Stimulated activated naive CD8-positive, alpha-beta T cell treated with anti-CD3 and anti-CD28 coated beads, Interleukin-15, amount 100 ng/mL, for 72 hours (primary cell): ENCODE measurements at regions not wholly inside any gene's neighbourhood (a gene's known extent, or its start where the extent isn't known, plus 50 kb on each side); places are given as distances from the start of the nearest gene placed in this dataset.
A peak's percentile ranks its signal among the peaks of the same experiment; 100 is the strongest.

Source experiments
- ATAC-seq: fragments of 150-1000 bp; cut with Tn5 transposase; 2 replicates; pipeline ENCODE4 v1.10.0; 2021; ENCODE audit warnings: mild to moderate bottlenecking, moderate library complexity
- DNase-seq, 2 donors: peaks; one replicate each; pipeline ENCODE4 v3.0.0; 2021 to 2022
- H3K27ac Mint-ChIP-seq, 2 donors: one replicate each; pipeline ENCODE4 v1.8.0; 2022; ENCODE audit warnings: mild to moderate bottlenecking in 2 of 2, mixed read lengths in 2 of 2, moderate library complexity in 2 of 2
- H3K27me3 Mint-ChIP-seq: one replicate; pipeline ENCODE4 v1.8.0; 2022; ENCODE audit warnings: mixed read lengths
- H3K4me1 Mint-ChIP-seq: one replicate; pipeline ENCODE4 v1.8.0; 2022; ENCODE audit warnings: mild to moderate bottlenecking, mixed read lengths
- H3K4me3 Mint-ChIP-seq, 2 donors: one replicate each; pipeline ENCODE4 v1.8.0; 2022; ENCODE audit warnings: mild to moderate bottlenecking in 2 of 2, mixed read lengths in 2 of 2, moderate library complexity in 1 of 2
- H3K9me3 Mint-ChIP-seq, 2 donors: one replicate each; pipeline ENCODE4 v1.8.0; 2022; ENCODE audit warnings: mixed read lengths in 2 of 2

DNA sequence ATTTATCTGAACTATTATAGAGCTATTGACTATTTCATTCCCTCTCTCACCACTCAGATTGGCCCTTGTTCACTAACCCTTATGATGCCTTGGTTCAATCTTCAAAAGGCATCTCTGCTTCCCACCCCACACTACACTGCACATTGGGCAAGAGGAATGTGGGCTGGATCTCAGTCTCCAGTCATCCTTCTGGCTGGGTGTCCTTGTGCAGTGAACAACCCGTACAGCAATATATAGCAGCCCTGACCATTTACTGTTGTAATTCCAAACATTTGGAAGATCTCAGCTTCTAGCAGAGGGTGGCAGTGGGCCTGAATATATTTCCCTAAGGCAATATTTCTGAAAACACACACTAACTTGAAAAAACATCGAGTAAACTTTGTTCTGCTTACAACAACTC, 199.2 kb upstream of the GDNF start:
- Mint-ChIP-seq H3K9me3 (peaks cover 0 to 7% of the 10 kb centered on the region in 2 donors), H3K27me3 (peaks cover 14% of the 10 kb centered on the region), H3K4me3 (no peak overlapping the region), H3K27ac (no peak overlapping the region), H3K4me1 (no peaks in the 10 kb centered on the region)
- no peak for ATAC-seq
- no peak for DNase-seq

DNA sequence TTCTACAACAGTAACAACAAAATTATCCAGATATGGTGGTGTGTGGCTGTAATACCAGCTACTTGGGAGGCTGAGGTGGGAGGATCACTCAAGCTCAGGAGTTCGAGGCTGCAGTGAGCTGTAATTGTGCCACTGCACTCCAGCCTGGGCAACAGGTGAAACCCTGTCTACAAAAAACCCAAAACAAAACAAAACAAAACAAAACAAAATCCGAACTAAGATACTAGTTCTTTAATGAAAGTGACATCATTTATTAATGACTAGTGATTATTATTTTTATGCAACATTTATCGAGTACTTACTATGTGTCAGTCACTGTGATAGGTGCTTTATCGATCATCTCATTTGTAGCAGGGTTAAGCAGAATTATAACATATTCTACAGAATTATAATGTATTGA, 196.9 kb upstream of the GDNF start:
- Mint-ChIP-seq H3K4me1 (no peaks in the 10 kb centered on the region), H3K9me3 (no peaks in the 10 kb centered on the region), H3K4me3 (no peak overlapping the region), H3K27ac (no peak overlapping the region), H3K27me3 (peaks cover 8% of the 10 kb centered on the region)
- DNase-seq (no peak), ATAC-seq (no peak)

DNA sequence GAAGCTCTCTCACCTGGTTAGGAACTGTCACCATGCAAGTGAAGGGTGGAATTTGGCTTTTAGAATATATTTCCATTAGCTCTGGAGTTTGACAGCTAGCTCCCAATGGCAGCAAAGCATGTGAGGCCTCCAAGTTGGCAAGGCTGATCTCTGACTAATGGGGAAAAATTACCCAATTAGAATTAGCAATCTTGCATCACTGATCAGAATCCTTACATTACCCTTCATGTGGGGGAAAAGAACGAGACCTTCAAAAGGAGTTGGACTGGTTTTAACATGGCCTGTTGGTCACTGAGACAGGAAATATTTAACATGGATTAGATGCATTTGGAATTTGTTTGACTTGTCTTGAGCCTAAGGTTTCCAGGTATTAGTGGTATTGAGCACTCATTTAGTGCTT, 192.3 kb upstream of the GDNF start:
- ATAC-seq (no peak), DNase-seq (no peak)
- Mint-ChIP-seq H3K9me3 (no peaks in the 10 kb centered on the region), H3K4me1 (no peaks in the 10 kb centered on the region), H3K4me3 (no peak overlapping the region), H3K27me3 (no peaks in the 10 kb centered on the region), H3K27ac (peak overlapping the region in 1 of 2 donors; percentile 56)

DNA sequence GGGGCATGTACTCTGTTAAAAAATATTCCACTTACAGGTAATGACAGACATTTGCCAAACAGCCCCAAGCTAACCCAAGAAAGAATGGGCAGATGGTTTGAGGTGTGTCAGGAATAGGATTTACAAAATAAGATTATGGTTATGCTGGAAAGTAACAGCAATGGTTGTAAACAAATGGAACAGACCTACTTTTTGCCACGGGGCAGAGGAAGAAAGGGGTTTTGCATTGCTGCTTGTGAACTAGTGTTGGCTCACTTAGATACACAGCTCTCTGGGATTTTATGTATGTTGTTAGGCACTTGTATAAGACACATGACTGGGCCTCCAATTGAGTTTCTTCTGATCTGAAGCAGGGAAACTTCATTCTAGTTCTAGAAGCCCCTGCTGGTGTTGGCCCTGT, 191.5 kb upstream of the GDNF start:
- H3K4me3 Mint-ChIP-seq = no peak overlapping the region
- no peak for ATAC-seq
- H3K27ac Mint-ChIP-seq = no peak overlapping the region
- no peak for DNase-seq
- no peaks in the 10 kb centered on the region for H3K27me3 Mint-ChIP-seq
- H3K9me3 Mint-ChIP-seq = no peaks in the 10 kb centered on the region
- no peaks in the 10 kb centered on the region for H3K4me1 Mint-ChIP-seq

DNA sequence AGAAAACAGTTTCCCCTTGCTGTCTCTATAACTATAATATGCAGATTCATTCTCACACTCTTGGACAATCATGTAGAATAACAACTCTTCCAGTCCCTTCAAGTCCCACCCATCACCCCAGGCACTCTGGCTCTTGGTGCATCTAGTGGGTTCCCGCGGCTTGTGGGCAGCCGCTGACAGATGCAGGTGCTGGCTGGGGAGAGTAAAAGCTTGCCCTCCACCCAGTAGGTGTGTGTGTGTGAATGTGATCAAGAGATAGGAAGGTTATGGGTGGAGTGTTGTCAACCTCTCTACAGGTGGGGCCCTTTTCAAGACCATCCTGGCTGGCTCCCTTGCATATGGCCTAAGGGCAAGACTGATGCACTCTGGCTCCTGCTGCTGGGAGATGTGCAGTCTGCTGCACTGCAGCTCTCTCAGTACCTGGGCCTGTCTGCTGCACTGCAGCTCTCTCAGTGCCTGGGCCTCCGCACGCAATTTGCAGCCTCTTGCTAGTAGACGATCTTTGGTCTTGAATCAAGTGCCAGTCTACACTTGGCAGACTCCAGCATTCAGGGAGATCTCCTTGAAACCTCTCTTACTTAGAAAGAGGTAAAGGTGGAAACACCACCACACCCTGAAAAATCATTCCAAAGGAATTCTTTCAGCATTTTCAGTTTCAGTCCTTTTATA, 189.7 kb upstream of the GDNF start:
- DNase-seq = no peak
- no peak for ATAC-seq
- H3K27me3 Mint-ChIP-seq = no peaks in the 10 kb centered on the region
- no peaks in the 10 kb centered on the region for H3K9me3 Mint-ChIP-seq
- no peaks in the 10 kb centered on the region for H3K4me1 Mint-ChIP-seq
- H3K27ac Mint-ChIP-seq = no peak overlapping the region
- H3K4me3 Mint-ChIP-seq = no peak overlapping the region

DNA sequence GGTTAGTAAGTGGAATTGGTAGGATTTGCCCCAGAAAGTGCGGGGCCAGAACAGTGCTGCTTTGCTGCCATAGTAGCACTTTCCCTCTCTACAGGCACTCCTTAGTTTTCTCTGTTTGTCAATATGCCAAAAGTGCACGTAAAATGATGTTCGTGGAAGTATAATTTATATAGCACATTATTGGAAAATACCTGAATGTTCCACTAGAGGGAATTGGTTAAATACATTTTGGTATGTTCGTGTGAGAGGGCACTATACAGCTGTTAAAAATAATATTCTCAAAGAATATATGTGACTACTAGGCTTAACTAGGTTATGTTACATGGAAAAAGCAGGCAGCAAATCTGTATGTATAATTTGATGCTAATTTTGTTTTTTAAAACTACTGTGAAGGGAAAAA, 184.0 kb upstream of the GDNF start:
- Mint-ChIP-seq H3K27ac (no peak overlapping the region), H3K9me3 (no peaks in the 10 kb centered on the region), H3K27me3 (peaks cover 7% of the 10 kb centered on the region), H3K4me3 (no peak overlapping the region), H3K4me1 (no peaks in the 10 kb centered on the region)
- ATAC-seq (no peak), DNase-seq (no peak)

DNA sequence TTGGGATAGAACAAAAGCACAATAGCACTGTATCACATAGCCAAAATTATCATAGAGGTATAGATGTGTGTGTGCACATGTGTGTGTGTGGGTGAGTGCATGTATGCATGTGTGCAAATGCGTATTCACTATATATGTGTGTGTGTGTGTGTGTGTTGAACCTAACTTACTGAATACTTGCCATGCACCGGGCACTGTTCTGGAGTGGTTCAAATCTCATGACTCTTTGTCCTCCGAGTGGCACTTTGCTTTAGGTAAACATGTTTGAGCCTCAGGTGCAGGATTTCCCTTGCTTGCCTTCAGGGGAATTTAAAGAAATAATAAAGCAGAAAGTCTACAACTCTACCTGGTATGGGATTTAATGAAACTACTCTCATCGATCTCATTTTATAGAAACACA, 183.5 kb upstream of the GDNF start:
- no peaks in the 10 kb centered on the region for H3K9me3 Mint-ChIP-seq
- no peak overlapping the region for H3K27ac Mint-ChIP-seq
- no peak for ATAC-seq
- no peak for DNase-seq
- H3K4me1 Mint-ChIP-seq = no peaks in the 10 kb centered on the region
- H3K4me3 Mint-ChIP-seq = no peak overlapping the region
- H3K27me3 Mint-ChIP-seq = peaks cover 7% of the 10 kb centered on the region

DNA sequence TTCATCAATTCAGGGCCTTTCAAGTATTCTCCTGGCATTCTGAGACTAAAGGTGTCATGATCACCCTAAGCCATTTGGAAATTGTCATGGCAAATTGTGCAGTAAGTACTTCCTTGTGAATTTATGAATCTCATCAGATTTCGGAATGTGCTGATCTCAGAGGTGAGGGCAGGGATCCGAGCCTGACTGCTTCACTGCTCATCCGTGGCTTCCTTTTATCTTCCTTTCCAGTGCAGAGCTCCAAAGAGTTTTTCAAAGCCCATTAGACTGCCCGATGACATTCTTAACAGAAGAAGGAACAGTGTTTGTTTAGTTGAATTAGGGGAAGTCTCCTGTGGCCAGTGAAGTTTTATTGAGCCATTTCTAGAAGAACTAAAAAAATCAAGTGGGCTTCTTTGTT, 182.8 kb upstream of the GDNF start:
- no peak for ATAC-seq
- no peaks in the 10 kb centered on the region for H3K9me3 Mint-ChIP-seq
- H3K4me1 Mint-ChIP-seq = no peaks in the 10 kb centered on the region
- no peak overlapping the region for H3K27ac Mint-ChIP-seq
- DNase-seq = no peak
- H3K4me3 Mint-ChIP-seq = no peak overlapping the region
- H3K27me3 Mint-ChIP-seq = peaks cover 7% of the 10 kb centered on the region

DNA sequence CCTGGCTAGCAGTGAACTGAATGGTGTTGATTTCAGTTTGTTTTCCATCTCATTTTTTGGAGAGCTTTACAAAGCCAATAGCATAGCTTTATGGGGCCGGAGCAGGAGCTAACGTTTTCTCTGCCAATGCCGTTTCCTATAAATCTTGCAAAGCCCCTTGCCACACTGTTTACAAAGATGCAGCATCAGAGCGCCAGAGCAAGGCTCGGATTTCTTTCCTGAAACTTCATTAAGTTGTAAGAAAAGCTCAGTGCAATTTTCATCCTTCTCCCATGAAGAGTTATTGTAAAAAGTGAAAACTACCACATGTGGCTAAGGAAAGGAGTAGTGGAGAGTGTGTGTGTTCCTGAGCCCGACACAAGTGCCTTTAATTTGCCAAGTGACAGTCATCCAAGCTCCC, 178.2 kb upstream of the GDNF start:
- ATAC-seq (no peak), DNase-seq (no peak)
- H3K27ac Mint-ChIP-seq = no peak overlapping the region
- no peaks in the 10 kb centered on the region for H3K9me3 Mint-ChIP-seq
- no peak overlapping the region for H3K4me3 Mint-ChIP-seq
- no peaks in the 10 kb centered on the region for H3K4me1 Mint-ChIP-seq
- peaks cover 7% of the 10 kb centered on the region for H3K27me3 Mint-ChIP-seq

DNA sequence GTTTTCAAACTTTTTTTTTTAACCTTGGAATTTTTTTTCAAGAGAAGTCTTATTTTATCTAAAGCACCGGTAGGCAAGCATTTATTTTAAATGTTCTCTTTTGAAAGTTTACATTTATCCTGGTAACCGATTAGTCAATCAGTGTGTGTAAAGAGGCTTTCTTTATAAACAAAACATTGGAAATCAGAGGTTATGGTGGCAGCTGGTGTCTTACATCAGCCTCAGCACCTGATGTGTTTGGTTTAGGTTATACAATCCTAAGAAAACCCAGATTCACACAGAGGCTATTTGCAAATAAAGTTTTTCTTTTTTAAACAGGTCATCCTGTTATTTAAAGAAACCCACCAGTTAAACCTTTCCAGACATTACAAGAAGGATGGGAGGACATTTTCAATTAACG, 173.3 kb upstream of the GDNF start:
- Mint-ChIP-seq H3K27me3 (peaks cover 6% of the 10 kb centered on the region), H3K27ac (no peak overlapping the region)

DNA sequence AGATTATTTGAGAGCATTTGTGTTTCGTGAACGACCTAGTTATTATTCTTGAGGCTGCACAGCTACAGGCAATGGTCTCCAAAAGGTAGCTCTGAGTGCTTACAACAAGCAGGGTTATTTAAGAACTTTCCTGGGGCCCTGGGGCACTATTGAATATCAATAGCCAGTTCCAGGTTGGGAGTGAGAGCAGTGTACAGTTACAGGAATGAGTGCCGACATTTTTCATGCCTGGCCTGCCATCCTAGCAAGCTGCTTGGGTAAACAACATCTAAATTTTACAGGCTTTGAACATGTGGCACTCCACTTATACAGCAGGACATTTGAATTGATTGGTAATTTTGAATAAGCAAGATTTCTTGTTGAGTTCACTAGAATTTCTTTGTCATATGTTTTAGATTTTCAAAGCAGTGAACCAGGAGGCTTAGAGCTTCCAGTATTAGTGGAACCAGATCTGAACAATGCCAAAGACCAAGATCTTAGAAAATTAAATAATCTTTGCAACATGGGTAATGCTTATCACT, 171.9 kb upstream of the GDNF start:
- DNase-seq (no peak), ATAC-seq (no peak)
- H3K9me3 Mint-ChIP-seq = peaks cover 5 to 6% of the 10 kb centered on the region in 2 donors
- no peaks in the 10 kb centered on the region for H3K4me1 Mint-ChIP-seq
- peak overlapping the region in 1 of 2 donors; percentile 27 for H3K27ac Mint-ChIP-seq
- H3K27me3 Mint-ChIP-seq = peaks cover 6% of the 10 kb centered on the region
- H3K4me3 Mint-ChIP-seq = no peak overlapping the region

More for the DNA sequence above, 173.3 kb upstream of the GDNF start:
- ATAC-seq (no peak), DNase-seq (no peak)
- Mint-ChIP-seq H3K4me3 (no peak overlapping the region), H3K4me1 (no peaks in the 10 kb centered on the region), H3K9me3 (no peaks in the 10 kb centered on the region)

DNA sequence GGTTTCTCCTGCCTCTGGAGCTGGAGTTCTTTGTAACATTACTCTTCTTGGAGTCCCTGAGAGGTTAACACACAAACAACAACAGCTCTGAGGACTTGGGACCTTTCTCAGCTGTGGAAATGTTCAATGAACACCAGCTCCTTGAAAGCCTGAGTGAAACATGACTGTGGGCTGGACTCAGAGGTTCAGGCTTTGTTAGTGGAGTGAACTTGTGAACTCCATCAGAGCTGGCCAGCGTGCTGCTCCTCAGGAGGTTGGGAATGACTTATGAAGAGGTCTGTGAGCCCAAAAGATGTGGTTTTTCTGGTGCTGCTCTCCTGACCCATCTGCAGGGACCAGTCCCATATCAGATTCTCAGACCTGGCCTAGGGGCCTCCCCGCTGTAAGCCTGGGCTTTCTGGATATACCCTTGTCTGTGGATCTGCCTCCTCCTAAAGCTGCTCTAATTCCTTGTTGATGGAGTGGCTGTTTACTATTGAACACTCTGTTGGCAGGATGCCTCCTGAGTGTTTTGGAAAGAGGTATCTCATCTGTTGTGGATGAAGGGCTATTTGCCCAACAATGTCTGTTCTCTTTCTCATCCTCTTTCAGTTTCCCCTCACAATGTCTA, 170.0 kb upstream of the GDNF start:
- Mint-ChIP-seq H3K4me1 (no peaks in the 10 kb centered on the region), H3K27me3 (peaks cover 6% of the 10 kb centered on the region), H3K27ac (no peak overlapping the region), H3K9me3 (peaks cover 5 to 9% of the 10 kb centered on the region in 2 donors), H3K4me3 (no peak overlapping the region)
- DNase-seq = no peak
- ATAC-seq = no peak

DNA sequence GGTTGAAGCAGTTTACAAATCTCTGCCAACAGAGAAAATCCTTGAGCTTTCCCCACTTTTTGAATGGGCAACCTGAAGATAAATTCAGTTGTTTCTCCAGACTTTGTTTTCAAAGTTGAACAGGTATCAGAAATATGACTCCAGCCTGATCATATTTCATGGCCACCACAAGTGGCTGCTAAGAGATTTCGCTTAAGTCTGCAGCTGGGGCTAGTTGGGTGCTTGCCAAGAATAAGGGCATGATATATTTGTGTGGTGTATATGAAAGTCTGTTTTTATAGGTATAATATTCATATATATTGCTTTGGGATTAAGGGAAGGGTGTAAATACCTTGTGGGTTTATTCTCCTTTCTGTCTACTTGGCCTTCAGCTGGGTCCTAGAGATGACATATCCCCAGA, 168.4 kb upstream of the GDNF start:
- peaks cover 5 to 9% of the 10 kb centered on the region in 2 donors for H3K9me3 Mint-ChIP-seq
- DNase-seq = no peak
- peaks cover 6% of the 10 kb centered on the region for H3K27me3 Mint-ChIP-seq
- H3K27ac Mint-ChIP-seq = no peak overlapping the region
- ATAC-seq = no peak
- H3K4me1 Mint-ChIP-seq = no peaks in the 10 kb centered on the region
- no peak overlapping the region for H3K4me3 Mint-ChIP-seq

DNA sequence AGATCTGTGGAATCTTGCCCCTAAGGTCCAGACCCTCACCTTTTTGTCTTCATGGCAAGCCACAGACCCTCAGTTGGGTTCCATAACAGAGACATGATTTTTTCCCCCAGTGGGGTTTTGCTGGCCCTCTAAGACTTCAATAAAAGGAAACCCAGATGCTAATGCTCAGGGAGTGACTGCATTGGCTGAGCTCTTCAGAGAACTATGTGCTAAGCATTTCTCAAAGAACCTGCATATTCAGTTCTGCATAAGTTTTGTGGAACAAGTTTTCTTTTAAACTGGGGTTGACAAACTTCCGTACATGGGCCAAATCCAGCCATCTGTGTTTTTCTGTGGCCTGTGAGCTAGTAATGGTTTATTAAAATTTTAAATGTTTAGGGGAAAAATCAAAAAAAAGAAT, 159.8 kb upstream of the GDNF start:
- no peaks in the 10 kb centered on the region for H3K4me1 Mint-ChIP-seq
- H3K9me3 Mint-ChIP-seq = peaks cover 11 to 22% of the 10 kb centered on the region in 2 donors
- H3K27me3 Mint-ChIP-seq = no peaks in the 10 kb centered on the region
- H3K27ac Mint-ChIP-seq = no peak overlapping the region
- no peak overlapping the region for H3K4me3 Mint-ChIP-seq
- DNase-seq (no peak), ATAC-seq (no peak)

DNA sequence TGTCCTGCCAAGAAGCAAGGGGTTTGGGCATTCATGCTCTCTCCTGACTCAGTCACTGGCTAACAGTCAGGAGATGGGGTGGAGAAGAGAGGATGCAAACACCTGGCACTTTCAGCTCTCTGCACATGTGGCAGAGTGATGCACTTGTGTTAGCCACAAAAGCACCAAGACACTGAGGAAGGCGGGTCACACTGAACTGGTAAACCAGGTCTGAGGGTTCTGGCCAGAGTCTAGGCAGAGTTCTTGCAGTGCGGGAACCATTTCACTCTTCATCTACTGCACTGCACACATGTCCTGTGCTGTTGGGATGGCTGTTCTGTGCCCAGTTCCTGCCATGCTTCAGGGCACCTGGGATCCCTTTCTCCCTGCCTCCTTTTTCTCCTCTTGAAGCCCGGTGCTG, 157.1 kb upstream of the GDNF start:
- ATAC-seq (no peak), DNase-seq (no peak)
- Mint-ChIP-seq H3K27ac (no peak overlapping the region), H3K4me1 (no peaks in the 10 kb centered on the region), H3K4me3 (no peak overlapping the region), H3K27me3 (no peaks in the 10 kb centered on the region), H3K9me3 (peaks cover 13 to 22% of the 10 kb centered on the region in 2 donors)

DNA sequence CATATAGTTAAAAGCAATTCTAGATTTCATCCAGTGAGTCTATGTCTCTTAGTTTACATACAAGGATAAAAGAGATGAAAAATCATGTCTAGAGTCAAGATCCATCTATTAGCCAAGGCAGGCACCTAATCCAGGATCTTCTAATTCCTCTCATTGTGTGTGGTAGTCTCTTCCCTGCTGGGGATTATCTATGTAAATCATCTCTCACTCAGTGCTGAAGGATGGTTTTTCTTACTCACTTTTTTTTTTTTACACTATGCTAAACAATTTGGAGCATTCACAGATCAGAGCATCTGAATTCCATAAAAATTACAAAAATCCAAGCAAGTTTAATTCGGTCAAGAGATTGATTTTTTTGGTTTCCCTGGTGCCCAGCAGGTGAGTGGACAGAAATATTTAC, 154.9 kb upstream of the GDNF start:
- Mint-ChIP-seq H3K27ac (no peak overlapping the region), H3K4me1 (no peaks in the 10 kb centered on the region), H3K9me3 (peaks cover 13 to 17% of the 10 kb centered on the region in 2 donors), H3K27me3 (no peaks in the 10 kb centered on the region), H3K4me3 (no peak overlapping the region)
- ATAC-seq = no peak
- no peak for DNase-seq
